GM12878 (cell line): ENCODE measurements at regions not wholly inside any gene's neighbourhood (a gene's known extent, or its start where the extent isn't known, plus 50 kb on each side); places are given as distances from the start of the nearest gene placed in this dataset.

Source experiments
- ATF3 ChIP-seq: IDR thresholded peaks from 2 replicates; pipeline ENCODE4 v1.6.1; 2011; ENCODE audit warnings: low read depth, mild to moderate bottlenecking, low read length, moderate library complexity, borderline replicate concordance; ENCODE audit errors: extremely low read depth
- BCL3 ChIP-seq: IDR thresholded peaks from 2 replicates; pipeline ENCODE4 v1.6.1; 2011; ENCODE audit warnings: borderline replicate concordance, low read depth, mild to moderate bottlenecking, moderate library complexity, low read length; ENCODE audit not compliant: insufficient read depth, poor library complexity, severe bottlenecking
- CTCF ChIP-seq, 3 experiments: IDR thresholded peaks in 2 of 3; conservative IDR thresholded peaks in 1 of 3; 2 replicates each; pipeline ENCODE4 v1.5.1; 2011; ENCODE audit warnings: low read depth in 3 of 3, low read length in 3 of 3, mild to moderate bottlenecking in 3 of 3, control low read depth in 2 of 3, moderate library complexity in 2 of 3, inconsistent platforms in 1 of 3, mixed read lengths in 1 of 3; ENCODE audit not compliant: control insufficient read depth in 2 of 3, insufficient read depth in 1 of 3; ENCODE audit errors: extremely low read depth in 1 of 3
- ETV6 ChIP-seq, 2 experiments: fragments of 450-650 bp in 1 of 2; IDR thresholded peaks in 1 of 2; conservative IDR thresholded peaks in 1 of 2; 2 replicates each; pipeline ENCODE4 v1.6.1; 2014; ENCODE audit warnings: antibody characterized with exemption in 1 of 2, borderline replicate concordance in 1 of 2, low read depth in 1 of 2, mild to moderate bottlenecking in 1 of 2, moderate library complexity in 1 of 2
- MTA3 ChIP-seq: IDR thresholded peaks from 2 replicates; pipeline ENCODE4 v1.6.1; 2012; ENCODE audit warnings: low read length, inconsistent platforms, borderline replicate concordance
- POLR2A ChIP-seq: IDR thresholded peaks from 2 replicates; pipeline ENCODE4 v1.6.1; 2011; ENCODE audit warnings: low read depth, mild to moderate bottlenecking, low read length
- POLR2AphosphoS2 ChIP-seq: IDR thresholded peaks from 2 replicates; pipeline ENCODE4 v1.6.1; 2011; ENCODE audit warnings: low read depth, mild to moderate bottlenecking, low read length, improper control_type of control experiment, moderate library complexity
- SMAD1 ChIP-seq: fragments of 450-650 bp; IDR thresholded peaks from 2 replicates; pipeline ENCODE4 v1.6.1; 2018; ENCODE audit warnings: mild to moderate bottlenecking, low read depth; ENCODE audit not compliant: partially characterized antibody
- SP1 ChIP-seq: IDR thresholded peaks from one replicate; pipeline ENCODE4 v1.6.1; 2011; ENCODE audit warnings: low read depth, low read length

- TF ChIP-seq CTCF (IDR thresholded peaks at IDR 0.05 in 2 of 3, conservative IDR thresholded peaks at IDR 0.05 in 1 of 3; ENCODE audit: control insufficient read depth in 2 of 3, extremely low read depth in 1 of 3, insufficient read depth in 1 of 3, low read depth in 3 of 3, low read length in 3 of 3) = no peak
- no peak for TF ChIP-seq SP1
- no peak for TF ChIP-seq POLR2AphosphoS2
- no peak for TF ChIP-seq ETV6 (conservative IDR thresholded peaks at IDR 0.05 in 1 of 2, IDR thresholded peaks at IDR 0.05 in 1 of 2; ENCODE audit: borderline replicate concordance in 1 of 2, low read depth in 1 of 2)
- no peak for TF ChIP-seq MTA3
- no peak for TF ChIP-seq SMAD1
- TF ChIP-seq BCL3 = no peak
- no peak for TF ChIP-seq ATF3
- no peak for TF ChIP-seq POLR2A
Measured at GRCh38 chr15:48031973-48032372, 88.8 kb upstream of the SLC24A5 start.
